Upper lobe of left lung (tissue), 4 donors: ENCODE measurements at regions not wholly inside any gene's neighbourhood (a gene's known extent, or its start where the extent isn't known, plus 50 kb on each side); places are given as distances from the start of the nearest gene placed in this dataset.

Source experiments
- EP300 ChIP-seq, 4 donors: sonication (generic); formaldehyde crosslinking; IDR thresholded peaks; one replicate each; pipeline ENCODE4 v1.5.1; 2017; ENCODE audit warnings: antibody characterized with exemption in 4 of 4, control low read depth in 2 of 4
- POLR2A ChIP-seq, 4 donors: fragments of 450-650 bp; IDR thresholded peaks; one replicate each; pipeline ENCODE4 v1.5.1; 2016 to 2017; ENCODE audit warnings: antibody characterized with exemption in 4 of 4, mild to moderate bottlenecking in 2 of 4
- POLR2AphosphoS5 ChIP-seq, 2 donors: sonication (generic); formaldehyde crosslinking; IDR thresholded peaks; one replicate each; pipeline ENCODE4 v1.5.1; 2017; ENCODE audit warnings: antibody characterized with exemption in 2 of 2
- TF ChIP-seq, protein P1 (sequence below), 6 experiments: fragments of 450-650 bp in 4 of 6; fragments of 200-600 bp in 2 of 6; sonication (generic) in 2 of 6; IDR thresholded peaks; one replicate each; pipeline ENCODE4 v1.5.1; 2016 to 2019; ENCODE audit warnings: antibody characterized with exemption in 6 of 6

DNA sequence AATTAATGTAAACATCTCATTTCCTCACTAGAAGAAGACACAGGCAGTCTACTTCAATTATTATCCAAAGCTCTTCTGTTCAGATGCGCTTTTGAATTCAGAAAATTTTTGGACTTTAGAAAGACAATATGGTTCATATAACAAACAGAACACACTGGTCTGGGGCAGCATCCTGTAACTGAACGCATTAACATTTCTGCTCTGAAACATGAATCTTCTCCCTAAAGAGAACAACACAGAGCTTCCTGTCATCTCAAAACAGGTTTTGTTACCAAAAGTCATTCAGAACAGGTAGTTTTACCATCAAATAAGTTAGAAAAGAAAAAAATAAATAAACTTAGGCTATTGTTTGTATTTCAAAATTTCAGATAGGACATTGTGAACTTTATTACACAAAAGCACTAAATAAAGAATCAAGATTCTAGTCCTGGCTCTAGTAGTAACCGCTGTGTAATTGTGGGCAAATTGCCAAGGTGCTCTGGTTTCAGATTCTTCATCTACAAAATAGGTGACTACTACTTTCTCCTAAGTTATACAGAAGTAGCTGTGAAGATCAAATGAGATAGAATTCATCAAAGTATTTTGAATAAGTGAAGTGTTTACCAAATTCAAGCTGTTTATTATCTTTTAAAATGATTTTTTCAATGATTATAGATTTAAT, 252.3 kb upstream of the RASGEF1B start:
- TF ChIP-seq EP300 (IDR thresholded peaks at IDR 0.05) = no peak
- TF ChIP-seq POLR2AphosphoS5 (IDR thresholded peaks at IDR 0.05) = no peak
- TF ChIP-seq, protein P1, sequence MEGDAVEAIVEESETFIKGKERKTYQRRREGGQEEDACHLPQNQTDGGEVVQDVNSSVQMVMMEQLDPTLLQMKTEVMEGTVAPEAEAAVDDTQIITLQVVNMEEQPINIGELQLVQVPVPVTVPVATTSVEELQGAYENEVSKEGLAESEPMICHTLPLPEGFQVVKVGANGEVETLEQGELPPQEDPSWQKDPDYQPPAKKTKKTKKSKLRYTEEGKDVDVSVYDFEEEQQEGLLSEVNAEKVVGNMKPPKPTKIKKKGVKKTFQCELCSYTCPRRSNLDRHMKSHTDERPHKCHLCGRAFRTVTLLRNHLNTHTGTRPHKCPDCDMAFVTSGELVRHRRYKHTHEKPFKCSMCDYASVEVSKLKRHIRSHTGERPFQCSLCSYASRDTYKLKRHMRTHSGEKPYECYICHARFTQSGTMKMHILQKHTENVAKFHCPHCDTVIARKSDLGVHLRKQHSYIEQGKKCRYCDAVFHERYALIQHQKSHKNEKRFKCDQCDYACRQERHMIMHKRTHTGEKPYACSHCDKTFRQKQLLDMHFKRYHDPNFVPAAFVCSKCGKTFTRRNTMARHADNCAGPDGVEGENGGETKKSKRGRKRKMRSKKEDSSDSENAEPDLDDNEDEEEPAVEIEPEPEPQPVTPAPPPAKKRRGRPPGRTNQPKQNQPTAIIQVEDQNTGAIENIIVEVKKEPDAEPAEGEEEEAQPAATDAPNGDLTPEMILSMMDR (IDR thresholded peaks at IDR 0.05) = no peak
- no peak for TF ChIP-seq POLR2A (IDR thresholded peaks at IDR 0.05)
